Lung (tissue), 11 donors: ENCODE measurements at regions not wholly inside any gene's neighbourhood (a gene's known extent, or its start where the extent isn't known, plus 50 kb on each side); places are given as distances from the start of the nearest gene placed in this dataset.
A peak's percentile ranks its signal among the peaks of the same experiment; 100 is the strongest.

Experiments
- ATAC-seq: fragments of 200-7000 bp; cut with Tn5 transposase; one replicate; pipeline ENCODE4 v1.9.1; 2020; ENCODE audit warnings: moderate number of reproducible peaks; ENCODE audit not compliant: insufficient read depth, low FRiP score
- DNase-seq, 3 donors: peaks; one replicate each; pipeline ENCODE4 v3.0.0-alpha.2; 2013 to 2017
- H3K27ac ChIP-seq, 2 donors: one replicate each; pipeline ENCODE4 v1.5.1; 2013; ENCODE audit warnings: mild to moderate bottlenecking in 2 of 2, moderate library complexity in 2 of 2, control low read depth in 1 of 2, inconsistent platforms in 1 of 2, low read depth in 1 of 2, low read length in 1 of 2
- H3K27me3 ChIP-seq, 3 donors: one replicate each; pipeline ENCODE4 v1.5.1; 2013; ENCODE audit warnings: low read length in 2 of 3; ENCODE audit not compliant: control insufficient read depth in 3 of 3, insufficient read depth in 3 of 3
- H3K36me3 ChIP-seq, 4 donors: one replicate each; pipeline ENCODE4 v1.5.1; 2013; ENCODE audit warnings: low read length in 4 of 4, mild to moderate bottlenecking in 1 of 4, moderate library complexity in 1 of 4; ENCODE audit not compliant: control insufficient read depth in 4 of 4, insufficient read depth in 4 of 4
- H3K4me1 ChIP-seq, 5 donors: one replicate each; pipeline ENCODE4 v1.5.1; 2013; ENCODE audit warnings: low read length in 5 of 5, mild to moderate bottlenecking in 2 of 5, moderate library complexity in 1 of 5; ENCODE audit not compliant: control insufficient read depth in 5 of 5, insufficient read depth in 5 of 5
- H3K4me3 ChIP-seq: one replicate; pipeline ENCODE4 v1.5.1; 2013; ENCODE audit warnings: mild to moderate bottlenecking, control low read depth, moderate library complexity
- H3K9ac ChIP-seq, 2 donors: one replicate each; pipeline ENCODE4 v1.5.1; 2013; ENCODE audit warnings: low read length in 2 of 2, control low read depth in 1 of 2; ENCODE audit not compliant: insufficient read depth in 1 of 2
- H3K9me3 ChIP-seq, 4 donors: one replicate each; pipeline ENCODE4 v1.5.1; 2013; ENCODE audit warnings: low read length in 3 of 4, mild to moderate bottlenecking in 1 of 4, moderate library complexity in 1 of 4; ENCODE audit not compliant: control insufficient read depth in 4 of 4, insufficient read depth in 3 of 4
- CTCF ChIP-seq: IDR thresholded peaks from 2 replicates; pipeline ENCODE4 v1.5.1; 2012; ENCODE audit warnings: mild to moderate bottlenecking; ENCODE audit errors: control extremely low read depth, extremely low read depth
- WGBS, 2 donors: extraction: QIAGEN DNeasy Blood & Tissue Kit; methylation state at CpG; one replicate each; pipeline ENCODE4 v1.1.7; 2013; 5-methylcytosine and 5-hydroxymethylcytosine counted together
- donor health status: control.
- donor health status: control.
- donor health status: Bipolar disorder and iron deficiency.
- donor health status: healthy.
- donor health status: DM: yes; HTN: yes; CAD: no.

GRCh38 chr10:4586776-4587175 lies 239.2 kb upstream of the AKR1E2 start:
- DNase-seq (peak; percentile 33 to 68 (median 65)), ATAC-seq (no peak)
- no peaks in the 10 kb centered on the region for H3K27me3 ChIP-seq
- no peak overlapping the region for H3K9ac ChIP-seq
- H3K4me1 ChIP-seq: peaks cover 0 to 9% (median 2%) of the 10 kb centered on the region in 5 donors
- 73 to 81% methylated on average over 4 of the region's 4 CpGs for WGBS, 2 donors
- TF ChIP-seq CTCF: no peak
- no peak overlapping the region for H3K27ac ChIP-seq
- no peaks in the 10 kb centered on the region for H3K36me3 ChIP-seq
- peaks cover 0 to 2% (median 0%) of the 10 kb centered on the region in 4 donors for H3K9me3 ChIP-seq
- no peak overlapping the region for H3K4me3 ChIP-seq

GRCh38 chr10:4581929-4582328 lies 244.1 kb upstream of the AKR1E2 start:
- Histone ChIP-seq H3K4me3 (no peak overlapping the region), H3K9ac (no peak overlapping the region), H3K27me3 (no peaks in the 10 kb centered on the region), H3K27ac (no peak overlapping the region), H3K4me1 (peaks cover 0 to 9% (median 2%) of the 10 kb centered on the region in 5 donors), H3K36me3 (no peaks in the 10 kb centered on the region), H3K9me3 (peaks cover 0 to 2% (median 0%) of the 10 kb centered on the region in 4 donors)
- DNase-seq: no peak
- 91 to 92% methylated on average over 3 of the region's 3 CpGs for WGBS, 2 donors
- no peak for TF ChIP-seq CTCF
- no peak for ATAC-seq

GRCh38 chr10:4579844-4580243 lies 246.2 kb upstream of the AKR1E2 start:
- TF ChIP-seq CTCF: no peak
- DNase-seq (no peak), ATAC-seq (no peak)
- H3K27ac ChIP-seq: no peak overlapping the region
- no peaks in the 10 kb centered on the region for H3K36me3 ChIP-seq
- no peak overlapping the region for H3K4me3 ChIP-seq
- no peaks in the 10 kb centered on the region for H3K27me3 ChIP-seq
- H3K4me1 ChIP-seq: peaks cover 0 to 4% (median 0%) of the 10 kb centered on the region in 5 donors
- WGBS, 2 donors: 87 to 92% methylated on average over 3 of the region's 3 CpGs
- no peak overlapping the region for H3K9ac ChIP-seq
- H3K9me3 ChIP-seq: peaks cover 0 to 2% (median 0%) of the 10 kb centered on the region in 4 donors

GRCh38 chr10:4576206-4576605 lies 249.8 kb upstream of the AKR1E2 start:
- H3K27me3 ChIP-seq: no peaks in the 10 kb centered on the region
- WGBS, 2 donors: 83 to 86% methylated on average over 3 of the region's 3 CpGs
- H3K36me3 ChIP-seq: no peaks in the 10 kb centered on the region
- H3K9me3 ChIP-seq: no peaks in the 10 kb centered on the region
- no peak overlapping the region for H3K9ac ChIP-seq
- TF ChIP-seq CTCF: no peak
- DNase-seq (no peak), ATAC-seq (no peak)
- no peak overlapping the region for H3K27ac ChIP-seq
- H3K4me1 ChIP-seq: peaks cover 0 to 4% (median 0%) of the 10 kb centered on the region in 5 donors
- H3K4me3 ChIP-seq: no peak overlapping the region
